ENCODE measurements at regions not wholly inside any gene's neighbourhood (a gene's known extent, or its start where the extent isn't known, plus 50 kb on each side); places are given as distances from the start of the nearest gene placed in this dataset.

DNA sequence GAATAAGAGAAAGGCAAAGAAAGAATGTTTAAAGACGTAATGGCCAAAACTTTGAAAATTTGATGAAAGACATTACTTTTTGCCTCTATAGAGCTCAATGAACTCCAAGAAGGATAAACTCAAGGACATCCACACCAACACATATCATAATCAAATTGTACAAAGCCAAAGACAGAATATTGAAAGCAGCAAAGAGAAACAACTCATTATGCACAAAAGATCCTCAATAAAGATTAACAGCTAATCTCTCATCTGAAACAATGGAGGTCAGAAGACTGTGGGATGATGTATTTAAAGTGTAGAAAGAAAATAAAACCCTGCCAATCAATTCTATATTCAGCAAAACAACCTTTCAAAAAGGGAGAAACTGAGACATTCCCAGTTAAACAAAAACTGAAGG lies 129.1 kb upstream of the TEX13D start:
- TF ChIP-seq POLR2AphosphoS5 (IDR thresholded peaks at IDR 0.05) (no peak), POLR2A (IDR thresholded peaks at IDR 0.05) (no peak)
- TF ChIP-seq, protein P1, sequence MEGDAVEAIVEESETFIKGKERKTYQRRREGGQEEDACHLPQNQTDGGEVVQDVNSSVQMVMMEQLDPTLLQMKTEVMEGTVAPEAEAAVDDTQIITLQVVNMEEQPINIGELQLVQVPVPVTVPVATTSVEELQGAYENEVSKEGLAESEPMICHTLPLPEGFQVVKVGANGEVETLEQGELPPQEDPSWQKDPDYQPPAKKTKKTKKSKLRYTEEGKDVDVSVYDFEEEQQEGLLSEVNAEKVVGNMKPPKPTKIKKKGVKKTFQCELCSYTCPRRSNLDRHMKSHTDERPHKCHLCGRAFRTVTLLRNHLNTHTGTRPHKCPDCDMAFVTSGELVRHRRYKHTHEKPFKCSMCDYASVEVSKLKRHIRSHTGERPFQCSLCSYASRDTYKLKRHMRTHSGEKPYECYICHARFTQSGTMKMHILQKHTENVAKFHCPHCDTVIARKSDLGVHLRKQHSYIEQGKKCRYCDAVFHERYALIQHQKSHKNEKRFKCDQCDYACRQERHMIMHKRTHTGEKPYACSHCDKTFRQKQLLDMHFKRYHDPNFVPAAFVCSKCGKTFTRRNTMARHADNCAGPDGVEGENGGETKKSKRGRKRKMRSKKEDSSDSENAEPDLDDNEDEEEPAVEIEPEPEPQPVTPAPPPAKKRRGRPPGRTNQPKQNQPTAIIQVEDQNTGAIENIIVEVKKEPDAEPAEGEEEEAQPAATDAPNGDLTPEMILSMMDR (IDR thresholded peaks at IDR 0.05 in 8 of 11, conservative IDR thresholded peaks at IDR 0.05 in 3 of 11): no peak
- Histone ChIP-seq H3K27ac (no peak overlapping the region), H3K27me3 (replicated peaks in 1 of 7) (peaks cover 0 to 4% (median 0%) of the 10 kb centered on the region in 7 donors), H3K4me3 (no peak overlapping the region), H3K36me3 (no peaks in the 10 kb centered on the region), H3K9me3 (peaks cover 0 to 15% (median 2%) of the 10 kb centered on the region in 8 donors), H3K4me1 (no peaks in the 10 kb centered on the region)
- 89 to 96% (median 92%) methylated on average over 1 of the region's 1 CpG for WGBS, 5 donors
- DNase-seq: no peak
- intact Hi-C loops (cut with DNase I; ENCODE audit: low total_unique reads): no loop called here

DNA sequence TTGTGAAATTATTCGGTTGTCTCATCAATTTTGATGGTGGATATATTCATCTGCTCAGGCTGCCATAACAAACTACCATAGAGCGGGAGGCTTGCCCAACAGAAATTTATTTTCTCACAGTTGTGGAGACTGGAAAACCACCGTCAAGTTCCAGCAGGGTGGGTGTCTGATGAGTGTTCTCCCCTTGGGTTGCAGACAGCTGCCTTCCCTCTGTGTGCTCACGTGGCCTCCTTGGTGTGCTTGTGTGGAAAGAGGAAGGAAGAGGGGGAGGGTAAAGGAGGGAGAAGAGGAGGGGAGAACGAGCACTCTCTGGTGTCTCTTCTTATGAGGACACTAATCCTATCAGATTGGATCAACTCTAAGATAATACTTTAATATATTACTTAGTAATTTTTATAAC lies 123.8 kb upstream of the TEX13D start:
- peaks cover 0 to 5% (median 0%) of the 10 kb centered on the region in 8 donors for H3K9me3 ChIP-seq
- no peak overlapping the region for H3K27ac ChIP-seq
- peaks cover 0 to 4% (median 0%) of the 10 kb centered on the region in 7 donors for H3K27me3 ChIP-seq (replicated peaks in 1 of 7)
- WGBS, 5 donors: 19 to 35% (median 33%) methylated on average over 4 to 5 of the region's 5 CpGs
- peaks cover 0 to 8% (median 0%) of the 10 kb centered on the region in 6 donors for H3K4me1 ChIP-seq
- H3K36me3 ChIP-seq: no peaks in the 10 kb centered on the region
- TF ChIP-seq POLR2AphosphoS5 (IDR thresholded peaks at IDR 0.05): no peak
- no peak for TF ChIP-seq POLR2A (IDR thresholded peaks at IDR 0.05)
- TF ChIP-seq, protein P1 (IDR thresholded peaks at IDR 0.05 in 8 of 11, conservative IDR thresholded peaks at IDR 0.05 in 3 of 11): no peak
- H3K4me3 ChIP-seq: no peak overlapping the region
- no peak for DNase-seq
- intact Hi-C loops (cut with DNase I; ENCODE audit: low total_unique reads): no loop called here

- H3K27ac ChIP-seq: no peak overlapping the region
- peaks cover 0 to 8% (median 0%) of the 10 kb centered on the region in 6 donors for H3K4me1 ChIP-seq
- no peak overlapping the region for H3K4me3 ChIP-seq
- WGBS, 5 donors: 70 to 94% (median 86%) methylated on average over 6 of the region's 6 CpGs
- TF ChIP-seq POLR2AphosphoS5 (IDR thresholded peaks at IDR 0.05): no peak
- TF ChIP-seq POLR2A (IDR thresholded peaks at IDR 0.05): no peak
- TF ChIP-seq, protein P1 (IDR thresholded peaks at IDR 0.05 in 8 of 11, conservative IDR thresholded peaks at IDR 0.05 in 3 of 11): no peak
- no peaks in the 10 kb centered on the region for H3K9me3 ChIP-seq
- intact Hi-C loops (cut with DNase I; ENCODE audit: low total_unique reads): no loop called here
- peaks cover 0 to under 1% (median 0%) of the 10 kb centered on the region in 7 donors for H3K27me3 ChIP-seq (replicated peaks in 1 of 7)
- no peaks in the 10 kb centered on the region for H3K36me3 ChIP-seq
- DNase-seq: no peak
Measured at GRCh38 chrX:124209792-124210576, 122.5 kb upstream of the TEX13D start.

DNA sequence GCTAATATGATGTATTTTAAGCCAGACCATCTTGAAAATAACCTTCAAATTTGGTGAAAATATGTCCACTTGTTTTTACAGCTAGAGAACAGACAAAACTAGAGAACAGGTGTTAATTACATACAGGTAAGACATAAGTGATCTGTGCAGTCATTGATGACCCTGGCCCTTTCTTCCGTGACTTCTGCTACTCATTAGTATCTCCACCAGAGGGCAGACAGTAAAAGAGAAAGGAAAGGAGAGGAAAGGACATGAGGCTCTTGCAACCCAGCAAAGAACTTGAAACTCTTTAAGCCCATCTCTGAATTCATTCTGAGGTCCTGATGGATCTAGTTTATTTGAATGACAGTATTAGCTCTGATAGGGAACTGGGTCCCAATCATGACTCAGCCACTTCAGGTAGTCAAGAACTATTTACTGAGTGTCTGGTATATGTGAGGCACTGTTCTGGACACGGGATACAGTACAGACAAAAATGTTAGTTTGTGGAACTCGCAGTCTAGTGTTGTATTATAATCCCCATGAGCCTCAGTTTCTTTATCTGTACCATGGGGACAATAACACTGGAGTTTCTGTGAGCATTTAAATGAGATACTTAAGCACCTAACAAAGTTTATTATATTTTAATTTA lies 121.0 kb upstream of the TEX13D start:
- TF ChIP-seq, protein P1 (IDR thresholded peaks at IDR 0.05 in 8 of 11, conservative IDR thresholded peaks at IDR 0.05 in 3 of 11): peak in 10 of 11 experiments; percentile 20 to 61 (median 50)
- TF ChIP-seq POLR2AphosphoS5 (IDR thresholded peaks at IDR 0.05) (no peak), POLR2A (IDR thresholded peaks at IDR 0.05) (no peak)
- no peaks in the 10 kb centered on the region for H3K9me3 ChIP-seq
- no peak for DNase-seq
- H3K27ac ChIP-seq: no peak overlapping the region
- intact Hi-C loops (cut with DNase I; ENCODE audit: low total_unique reads): no loop called here
- 53 to 64% (median 58%) methylated on average over 3 of the region's 3 CpGs for WGBS, 5 donors
- peaks cover 0 to 12% (median under 1%) of the 10 kb centered on the region in 6 donors for H3K4me1 ChIP-seq
- no peaks in the 10 kb centered on the region for H3K36me3 ChIP-seq
- H3K27me3 ChIP-seq (replicated peaks in 1 of 7): no peaks in the 10 kb centered on the region
- no peak overlapping the region for H3K4me3 ChIP-seq
